ENCODE measurements at regions not wholly inside any gene's neighbourhood (a gene's known extent, or its start where the extent isn't known, plus 50 kb on each side); places are given as distances from the start of the nearest gene placed in this dataset.
"Not testable (repeated sequence)": the region's sequence is repeated elsewhere in the genome, so short reads cannot be mapped to it uniquely, and the experiment has no call there.

GRCh38 chr2:180596453-180596852 is 384.0 kb upstream of the UBE2E3 start:
- no peak for DNase-seq (ENCODE audit: low read depth in 1 of 2, low spot score in 1 of 2)
- Histone ChIP-seq H3K4me3 (replicated peaks; ENCODE audit: insufficient read depth, low read length) (no peak overlapping the region), H3K27me3 (ENCODE audit: insufficient read depth, poor library complexity, severe bottlenecking) (no peaks in the 10 kb centered on the region), H3K27ac (replicated peaks) (no peak overlapping the region)
- TF ChIP-seq SPI1 (IDR thresholded peaks at IDR 0.05; ENCODE audit: borderline replicate concordance, low read depth), result no peak
- no peak for TF ChIP-seq POLR2AphosphoS5 (IDR thresholded peaks at IDR 0.05; ENCODE audit: low read depth)
- no peak for TF ChIP-seq GABPA (IDR thresholded peaks at IDR 0.05; ENCODE audit: low read depth)
- TF ChIP-seq, protein P1, sequence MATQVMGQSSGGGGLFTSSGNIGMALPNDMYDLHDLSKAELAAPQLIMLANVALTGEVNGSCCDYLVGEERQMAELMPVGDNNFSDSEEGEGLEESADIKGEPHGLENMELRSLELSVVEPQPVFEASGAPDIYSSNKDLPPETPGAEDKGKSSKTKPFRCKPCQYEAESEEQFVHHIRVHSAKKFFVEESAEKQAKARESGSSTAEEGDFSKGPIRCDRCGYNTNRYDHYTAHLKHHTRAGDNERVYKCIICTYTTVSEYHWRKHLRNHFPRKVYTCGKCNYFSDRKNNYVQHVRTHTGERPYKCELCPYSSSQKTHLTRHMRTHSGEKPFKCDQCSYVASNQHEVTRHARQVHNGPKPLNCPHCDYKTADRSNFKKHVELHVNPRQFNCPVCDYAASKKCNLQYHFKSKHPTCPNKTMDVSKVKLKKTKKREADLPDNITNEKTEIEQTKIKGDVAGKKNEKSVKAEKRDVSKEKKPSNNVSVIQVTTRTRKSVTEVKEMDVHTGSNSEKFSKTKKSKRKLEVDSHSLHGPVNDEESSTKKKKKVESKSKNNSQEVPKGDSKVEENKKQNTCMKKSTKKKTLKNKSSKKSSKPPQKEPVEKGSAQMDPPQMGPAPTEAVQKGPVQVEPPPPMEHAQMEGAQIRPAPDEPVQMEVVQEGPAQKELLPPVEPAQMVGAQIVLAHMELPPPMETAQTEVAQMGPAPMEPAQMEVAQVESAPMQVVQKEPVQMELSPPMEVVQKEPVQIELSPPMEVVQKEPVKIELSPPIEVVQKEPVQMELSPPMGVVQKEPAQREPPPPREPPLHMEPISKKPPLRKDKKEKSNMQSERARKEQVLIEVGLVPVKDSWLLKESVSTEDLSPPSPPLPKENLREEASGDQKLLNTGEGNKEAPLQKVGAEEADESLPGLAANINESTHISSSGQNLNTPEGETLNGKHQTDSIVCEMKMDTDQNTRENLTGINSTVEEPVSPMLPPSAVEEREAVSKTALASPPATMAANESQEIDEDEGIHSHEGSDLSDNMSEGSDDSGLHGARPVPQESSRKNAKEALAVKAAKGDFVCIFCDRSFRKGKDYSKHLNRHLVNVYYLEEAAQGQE (IDR thresholded peaks at IDR 0.05; ENCODE audit: insufficient replicate concordance, low read depth), result no peak
- TF ChIP-seq, protein P2, sequence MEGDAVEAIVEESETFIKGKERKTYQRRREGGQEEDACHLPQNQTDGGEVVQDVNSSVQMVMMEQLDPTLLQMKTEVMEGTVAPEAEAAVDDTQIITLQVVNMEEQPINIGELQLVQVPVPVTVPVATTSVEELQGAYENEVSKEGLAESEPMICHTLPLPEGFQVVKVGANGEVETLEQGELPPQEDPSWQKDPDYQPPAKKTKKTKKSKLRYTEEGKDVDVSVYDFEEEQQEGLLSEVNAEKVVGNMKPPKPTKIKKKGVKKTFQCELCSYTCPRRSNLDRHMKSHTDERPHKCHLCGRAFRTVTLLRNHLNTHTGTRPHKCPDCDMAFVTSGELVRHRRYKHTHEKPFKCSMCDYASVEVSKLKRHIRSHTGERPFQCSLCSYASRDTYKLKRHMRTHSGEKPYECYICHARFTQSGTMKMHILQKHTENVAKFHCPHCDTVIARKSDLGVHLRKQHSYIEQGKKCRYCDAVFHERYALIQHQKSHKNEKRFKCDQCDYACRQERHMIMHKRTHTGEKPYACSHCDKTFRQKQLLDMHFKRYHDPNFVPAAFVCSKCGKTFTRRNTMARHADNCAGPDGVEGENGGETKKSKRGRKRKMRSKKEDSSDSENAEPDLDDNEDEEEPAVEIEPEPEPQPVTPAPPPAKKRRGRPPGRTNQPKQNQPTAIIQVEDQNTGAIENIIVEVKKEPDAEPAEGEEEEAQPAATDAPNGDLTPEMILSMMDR (IDR thresholded peaks at IDR 0.05; ENCODE audit: insufficient read depth, low read length), result no peak

DNA sequence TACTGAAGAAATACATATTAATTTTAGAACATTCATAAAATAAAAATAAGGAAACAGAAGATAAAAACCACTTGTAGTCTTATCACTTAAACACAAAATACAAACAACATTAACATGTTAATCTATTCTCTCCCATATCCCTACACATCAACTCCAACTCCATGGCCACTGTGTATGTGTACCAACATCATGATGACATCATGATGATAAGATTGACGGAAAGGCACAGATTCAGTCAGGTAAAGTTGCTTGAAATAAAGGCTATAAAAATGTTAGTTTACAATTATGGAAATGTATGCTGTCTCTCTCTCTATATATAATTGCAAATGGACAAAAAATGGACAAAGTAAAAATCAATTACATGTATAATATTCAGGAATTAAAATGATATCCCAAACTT is 388.5 kb upstream of the UBE2E3 start:
- no peak for TF ChIP-seq GABPA (IDR thresholded peaks at IDR 0.05; ENCODE audit: low read depth)
- H3K27ac ChIP-seq (replicated peaks), result no peak overlapping the region
- no peak for DNase-seq (ENCODE audit: low read depth in 1 of 2, low spot score in 1 of 2)
- no peak overlapping the region for H3K4me3 ChIP-seq (replicated peaks; ENCODE audit: insufficient read depth, low read length)
- H3K27me3 ChIP-seq (ENCODE audit: insufficient read depth, poor library complexity, severe bottlenecking), result no peaks in the 10 kb centered on the region

- not testable (repeated sequence) for H3K27ac ChIP-seq (replicated peaks); H3K4me3 ChIP-seq (replicated peaks; ENCODE audit: insufficient read depth, low read length); DNase-seq (ENCODE audit: low read depth in 1 of 2, low spot score in 1 of 2); H3K27me3 ChIP-seq (ENCODE audit: insufficient read depth, poor library complexity, severe bottlenecking)
These were observed 389.2 kb upstream of the UBE2E3 start for GRCh38 chr2:180591093-180591781.

DNA sequence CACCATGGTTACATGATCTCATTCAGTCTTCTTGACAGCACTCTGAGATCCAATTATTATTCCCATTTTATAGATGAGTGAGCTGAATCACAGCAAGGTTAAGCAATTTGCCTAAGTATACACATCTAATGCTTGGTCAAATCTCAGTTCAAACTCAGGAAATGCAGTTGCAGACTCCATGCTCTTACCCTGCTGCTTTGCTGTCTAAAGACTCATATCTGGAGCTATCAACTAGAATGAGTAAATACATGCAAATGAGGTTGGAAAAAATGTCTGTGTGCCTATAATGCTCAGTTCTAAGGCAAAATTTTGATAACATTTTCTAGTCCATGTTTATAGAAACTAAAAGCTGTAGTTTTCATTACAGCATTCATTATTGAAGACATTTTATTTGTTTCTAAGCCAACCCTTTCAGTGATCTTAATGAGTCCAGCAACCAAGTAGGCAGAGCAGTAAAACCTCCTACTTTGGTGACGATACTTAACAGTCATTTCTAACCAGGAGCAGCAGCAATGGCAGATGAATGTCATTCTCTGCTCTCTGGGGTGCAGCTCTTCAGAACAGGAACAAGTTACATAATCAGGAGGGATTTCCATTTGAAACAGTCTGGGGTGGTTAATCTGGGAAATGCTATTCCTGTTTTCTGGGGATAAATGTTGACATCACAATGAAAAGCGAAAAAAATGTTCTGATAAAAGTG is 396.8 kb upstream of the UBE2E3 start:
- TF ChIP-seq GABPA (IDR thresholded peaks at IDR 0.05; ENCODE audit: low read depth) (no peak), SPI1 (IDR thresholded peaks at IDR 0.05; ENCODE audit: borderline replicate concordance, low read depth) (no peak), POLR2AphosphoS5 (IDR thresholded peaks at IDR 0.05; ENCODE audit: low read depth) (no peak)
- TF ChIP-seq, protein P2 (IDR thresholded peaks at IDR 0.05; ENCODE audit: insufficient read depth, low read length), result no peak
- TF ChIP-seq, protein P1 (IDR thresholded peaks at IDR 0.05; ENCODE audit: insufficient replicate concordance, low read depth), result no peak
- H3K27ac ChIP-seq (replicated peaks), result no peak overlapping the region
- no peak for DNase-seq (ENCODE audit: low read depth in 1 of 2, low spot score in 1 of 2)
- H3K4me3 ChIP-seq (replicated peaks; ENCODE audit: insufficient read depth, low read length), result no peak overlapping the region
- no peaks in the 10 kb centered on the region for H3K27me3 ChIP-seq (ENCODE audit: insufficient read depth, poor library complexity, severe bottlenecking)
